Fibroblast of mammary gland (primary cell): ENCODE measurements at regions not wholly inside any gene's neighbourhood (a gene's known extent, or its start where the extent isn't known, plus 50 kb on each side); places are given as distances from the start of the nearest gene placed in this dataset.

Experiments used
- DNase-seq: peaks from one replicate; pipeline ENCODE4 v3.0.0-alpha.2; 2010; ENCODE audit warnings: low read depth
- H3K4me3 ChIP-seq: 2 replicates; pipeline ENCODE4 v1.5.1; 2011; ENCODE audit warnings: low read depth, mild to moderate bottlenecking, low read length, moderate library complexity; ENCODE audit not compliant: control insufficient read depth
- CTCF ChIP-seq: conservative IDR thresholded peaks from 2 replicates; pipeline ENCODE4 v1.5.1; 2011; ENCODE audit warnings: low read depth, low read length, inconsistent platforms; ENCODE audit not compliant: control insufficient read depth, insufficient read depth

DNA sequence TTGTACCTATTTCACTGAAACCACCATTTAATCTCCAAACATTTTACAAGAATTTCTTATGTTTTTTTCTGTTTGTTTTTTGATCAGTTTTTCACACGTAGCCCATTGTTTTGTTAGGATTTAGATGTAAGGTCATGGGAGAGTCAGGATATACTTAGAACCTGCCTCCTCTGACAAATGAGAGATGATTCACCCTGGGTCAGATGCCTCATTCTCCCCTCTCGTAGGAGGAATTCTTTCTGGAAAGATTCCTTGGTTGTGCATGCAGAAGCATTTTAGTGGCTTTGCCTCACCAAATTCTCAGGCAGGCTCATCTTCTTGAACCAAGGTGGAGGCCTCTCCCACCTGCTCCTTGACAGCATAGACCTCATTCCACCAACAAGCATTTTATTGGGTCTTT is 599.3 kb downstream of the SPRY1 start:
- peak; percentile 93 for DNase-seq
- H3K4me3 ChIP-seq: no peak overlapping the region
- no peak for TF ChIP-seq CTCF

- TF ChIP-seq CTCF: no peak
- no peak overlapping the region for H3K4me3 ChIP-seq
- no peak for DNase-seq
Measured at GRCh38 chr4:123996718-123997510, 600.3 kb downstream of the SPRY1 start.

DNA sequence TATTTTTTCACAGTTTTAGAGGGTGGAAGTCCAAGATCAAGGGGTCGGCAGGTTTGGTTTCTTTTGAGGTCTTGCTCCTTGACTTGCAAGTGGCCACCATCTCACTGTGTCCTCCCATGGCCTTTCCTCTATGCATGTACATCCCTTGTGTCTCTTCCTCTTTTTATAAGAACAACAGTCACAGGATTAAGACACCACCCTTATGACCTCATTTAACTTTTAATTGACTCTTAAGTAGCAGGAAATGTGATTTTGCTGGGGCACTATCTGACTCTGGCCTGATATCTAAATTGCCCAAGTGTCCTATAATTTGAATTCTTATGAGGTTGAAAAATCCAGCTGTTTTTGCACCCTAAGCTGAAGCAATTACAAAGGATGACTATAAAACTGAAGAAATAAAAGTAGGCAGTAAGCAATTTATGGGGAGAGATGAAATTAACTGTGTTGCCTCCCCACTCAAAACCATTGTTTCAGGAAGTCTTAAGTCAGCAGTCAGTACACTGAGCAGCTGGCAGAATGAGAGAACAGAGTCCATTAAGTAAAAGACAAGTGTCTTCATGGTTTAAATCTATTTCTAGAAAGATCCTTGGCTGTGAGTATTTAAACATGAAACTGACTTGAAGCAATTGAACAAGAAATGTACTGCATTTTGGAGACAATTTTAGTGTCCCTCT is 601.3 kb downstream of the SPRY1 start:
- no peak for TF ChIP-seq CTCF
- no peak for DNase-seq

GRCh38 chr4:124000233-124000632 is 603.6 kb downstream of the SPRY1 start:
- no peak for DNase-seq
- TF ChIP-seq CTCF: no peak
- H3K4me3 ChIP-seq: no peak overlapping the region

More for the DNA sequence above, 601.3 kb downstream of the SPRY1 start:
- no peak overlapping the region for H3K4me3 ChIP-seq

DNA sequence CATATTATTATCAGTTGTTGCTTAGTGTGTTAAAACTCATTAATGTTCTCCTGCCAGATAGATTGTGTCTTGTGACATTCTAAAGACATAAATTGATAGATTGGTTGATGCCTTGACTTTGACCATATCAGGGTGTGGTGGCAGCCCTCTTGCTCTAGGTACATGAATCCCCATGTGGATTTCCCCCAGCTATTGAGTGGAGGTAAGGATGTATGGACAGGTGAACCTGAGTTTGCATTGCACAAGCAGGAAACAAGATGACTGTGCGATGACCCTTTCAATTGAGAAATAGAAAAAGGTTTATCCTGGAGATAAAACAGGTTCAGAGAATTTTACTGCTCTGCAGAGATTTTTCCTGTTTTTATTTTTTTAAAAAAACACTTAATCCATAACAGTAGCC is 619.2 kb downstream of the SPRY1 start:
- no peak overlapping the region for H3K4me3 ChIP-seq
- no peak for TF ChIP-seq CTCF
- DNase-seq: no peak

GRCh38 chr4:124017185-124017785 is 620.7 kb downstream of the SPRY1 start:
- no peak for TF ChIP-seq CTCF
- H3K4me3 ChIP-seq: no peak overlapping the region
- no peak for DNase-seq
